ENCODE measurements at regions not wholly inside any gene's neighbourhood (a gene's known extent, or its start where the extent isn't known, plus 50 kb on each side); places are given as distances from the start of the nearest gene placed in this dataset.

GRCh38 chr1:87568005-87568404 is 239.3 kb downstream of the LMO4 start:
- no peak for DNase-seq

- DNase-seq = no peak
These were observed 240.2 kb downstream of the LMO4 start for GRCh38 chr1:87568911-87569310.

GRCh38 chr1:87572008-87572407 is 243.3 kb downstream of the LMO4 start:
- DNase-seq = no peak

GRCh38 chr1:87572891-87573290 is 244.2 kb downstream of the LMO4 start:
- no peak for DNase-seq

- no peak for DNase-seq
These were observed 246.8 kb downstream of the LMO4 start for GRCh38 chr1:87575528-87575927.

GRCh38 chr1:87578464-87578863 is 249.8 kb downstream of the LMO4 start:
- DNase-seq = no peak

GRCh38 chr1:87583459-87583858 is 254.8 kb downstream of the LMO4 start:
- no peak for DNase-seq

- DNase-seq = no peak
These were observed 255.9 kb downstream of the LMO4 start for GRCh38 chr1:87584586-87584985.

GRCh38 chr1:87586501-87586900 is 257.8 kb downstream of the LMO4 start:
- no peak for DNase-seq

GRCh38 chr1:87588495-87588894 is 259.8 kb downstream of the LMO4 start:
- DNase-seq = no peak

GRCh38 chr1:87591492-87591891 is 262.8 kb downstream of the LMO4 start:
- no peak for DNase-seq

- DNase-seq = no peak
These were observed 263.5 kb downstream of the LMO4 start for GRCh38 chr1:87592156-87592555.

- no peak for DNase-seq
These were observed 266.2 kb downstream of the LMO4 start for GRCh38 chr1:87594736-87595383.

GRCh38 chr1:87595384-87595781 is 266.7 kb downstream of the LMO4 start:
- DNase-seq = no peak

GRCh38 chr1:87598429-87598828 is 269.7 kb downstream of the LMO4 start:
- DNase-seq = no peak

GRCh38 chr1:87599569-87599968 is 270.9 kb downstream of the LMO4 start:
- no peak for DNase-seq

- no peak for DNase-seq
These were observed 271.6 kb downstream of the LMO4 start for GRCh38 chr1:87600055-87600850.

GRCh38 chr1:87600854-87601253 is 272.2 kb downstream of the LMO4 start:
- no peak for DNase-seq

GRCh38 chr1:87603626-87604025 is 274.9 kb downstream of the LMO4 start:
- DNase-seq = no peak

GRCh38 chr1:87612956-87613355 is 284.3 kb downstream of the LMO4 start:
- DNase-seq = no peak

GRCh38 chr1:87615491-87615890 is 286.8 kb downstream of the LMO4 start:
- no peak for DNase-seq

- DNase-seq = no peak
These were observed 287.2 kb downstream of the LMO4 start for GRCh38 chr1:87615901-87616300.

- no peak for DNase-seq
These were observed 292.1 kb downstream of the LMO4 start for GRCh38 chr1:87620807-87621206.

- DNase-seq = no peak
These were observed 301.0 kb downstream of the LMO4 start for GRCh38 chr1:87629673-87630072.

GRCh38 chr1:87632232-87632631 is 303.6 kb downstream of the LMO4 start:
- no peak for DNase-seq
